Breast epithelium (tissue), 3 donors: ENCODE measurements at regions not wholly inside any gene's neighbourhood (a gene's known extent, or its start where the extent isn't known, plus 50 kb on each side); places are given as distances from the start of the nearest gene placed in this dataset.

Source experiments
- CTCF ChIP-seq, 3 donors: fragments of 450-650 bp; IDR thresholded peaks; one replicate each; pipeline ENCODE4 v1.5.1; 2016 to 2017; ENCODE audit warnings: antibody characterized with exemption in 3 of 3, mild to moderate bottlenecking in 3 of 3, moderate library complexity in 3 of 3
- POLR2A ChIP-seq: fragments of 450-650 bp; IDR thresholded peaks from one replicate; pipeline ENCODE4 v1.6.1; 2016; ENCODE audit warnings: antibody characterized with exemption, mild to moderate bottlenecking, moderate library complexity
- POLR2AphosphoS5 ChIP-seq, 3 donors: sonication (generic); formaldehyde crosslinking; IDR thresholded peaks; one replicate each; pipeline ENCODE4 v1.6.1; 2017; ENCODE audit warnings: antibody characterized with exemption in 3 of 3

- TF ChIP-seq CTCF (IDR thresholded peaks at IDR 0.05) (no peak), POLR2A (no peak), POLR2AphosphoS5 (IDR thresholded peaks at IDR 0.05) (no peak)
Observed at GRCh38 chr10:78543031-78543748, 509.5 kb downstream of the RPS24 start.
